ENCODE measurements at regions not wholly inside any gene's neighbourhood (a gene's known extent, or its start where the extent isn't known, plus 50 kb on each side); places are given as distances from the start of the nearest gene placed in this dataset.

GRCh38 chr10:75347186-75347585 is 54.4 kb downstream of the ZNF503 start:
- no peak for DNase-seq

DNA sequence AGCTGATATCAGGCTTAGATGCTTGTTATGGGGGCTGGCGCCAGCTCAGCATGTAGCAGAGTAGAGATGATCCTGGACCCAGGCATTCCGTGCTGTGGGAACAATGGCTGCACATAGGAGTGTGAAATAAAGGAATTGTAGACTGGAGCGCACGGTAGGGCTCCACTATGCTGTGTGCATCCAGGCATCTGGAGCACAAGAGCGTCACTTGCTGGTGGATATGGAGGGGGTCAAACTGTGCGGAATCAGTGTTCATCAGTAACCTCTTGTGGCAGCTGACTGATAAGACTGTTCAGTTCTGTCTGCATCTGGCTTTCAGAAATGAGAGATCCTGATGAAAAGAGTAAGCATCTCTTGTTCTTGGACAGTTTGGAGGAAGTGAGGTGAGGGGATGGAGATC is 55.8 kb downstream of the ZNF503 start:
- DNase-seq, result no peak

GRCh38 chr10:75344170-75344569 is 57.4 kb downstream of the ZNF503 start:
- no peak for DNase-seq

DNA sequence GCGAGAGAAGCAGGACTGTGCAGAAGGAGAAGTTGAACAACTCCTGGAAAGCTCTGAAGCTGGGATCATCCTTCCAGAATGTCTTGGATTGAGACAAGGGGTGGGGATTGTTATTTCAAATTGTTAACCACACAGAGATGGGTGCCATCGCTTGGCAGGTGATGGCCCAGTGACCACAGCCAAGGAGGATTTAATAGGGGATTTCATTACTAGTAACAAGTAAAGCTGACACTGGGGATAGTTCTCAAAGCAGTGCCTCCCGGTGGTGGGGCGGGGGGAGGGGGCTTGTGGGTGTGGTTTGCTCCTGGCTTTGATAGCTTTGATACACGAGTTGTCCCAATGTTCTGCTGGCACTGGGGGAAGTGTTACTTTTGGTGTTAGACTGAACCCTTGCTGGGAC is 59.2 kb downstream of the ZNF503 start:
- DNase-seq, result no peak

GRCh38 chr10:75335983-75336382 is 65.6 kb downstream of the ZNF503 start:
- DNase-seq, result no peak

GRCh38 chr10:75335191-75335590 is 66.4 kb downstream of the ZNF503 start:
- no peak for DNase-seq

GRCh38 chr10:75334720-75335119 is 66.8 kb downstream of the ZNF503 start:
- DNase-seq, result no peak

- DNase-seq, result no peak
These were observed 69.5 kb downstream of the ZNF503 start for GRCh38 chr10:75332081-75332480.

DNA sequence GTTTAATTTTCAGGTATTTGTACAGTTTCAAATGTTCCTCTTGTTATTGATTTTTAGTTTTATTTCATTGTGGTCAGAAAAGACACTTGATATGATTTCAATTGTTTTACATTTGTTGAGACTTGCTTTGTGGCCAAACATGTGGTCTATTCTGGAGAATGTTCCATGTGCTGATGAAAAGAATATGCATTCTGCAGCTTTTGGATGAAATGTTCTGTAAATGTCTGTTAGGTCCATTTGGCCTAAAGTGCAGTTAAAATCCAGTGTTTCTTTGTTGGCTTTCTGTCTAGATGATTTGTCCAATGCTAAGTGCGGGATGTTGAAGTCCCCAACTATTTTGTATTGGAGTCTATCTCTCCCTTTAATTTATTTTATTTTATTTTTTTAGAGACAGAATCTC is 70.5 kb downstream of the ZNF503 start:
- no peak for DNase-seq

- no peak for DNase-seq
These were observed 72.3 kb downstream of the ZNF503 start for GRCh38 chr10:75329190-75329745.

DNA sequence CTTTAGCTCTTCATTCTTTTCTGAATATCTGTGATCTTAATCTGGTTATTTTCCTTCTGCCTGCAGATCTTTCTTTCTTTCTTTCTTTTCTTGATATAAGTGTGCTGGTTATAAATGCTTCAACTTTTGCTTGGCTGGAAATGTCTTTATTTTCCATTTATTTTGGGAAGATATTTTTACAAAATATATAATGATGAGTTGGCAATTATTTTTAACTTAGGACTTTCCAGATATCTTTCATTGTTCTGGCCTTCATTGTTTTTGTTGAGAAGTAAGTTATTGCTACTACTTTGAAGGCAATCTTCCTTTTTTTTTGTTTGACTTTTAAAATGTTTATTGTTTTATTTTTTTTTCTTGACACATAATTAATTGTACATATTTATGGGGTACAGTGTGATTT is 75.3 kb downstream of the ZNF503 start:
- DNase-seq, result no peak

GRCh38 chr10:75319274-75319673 is 82.3 kb downstream of the ZNF503 start:
- DNase-seq, result no peak

DNA sequence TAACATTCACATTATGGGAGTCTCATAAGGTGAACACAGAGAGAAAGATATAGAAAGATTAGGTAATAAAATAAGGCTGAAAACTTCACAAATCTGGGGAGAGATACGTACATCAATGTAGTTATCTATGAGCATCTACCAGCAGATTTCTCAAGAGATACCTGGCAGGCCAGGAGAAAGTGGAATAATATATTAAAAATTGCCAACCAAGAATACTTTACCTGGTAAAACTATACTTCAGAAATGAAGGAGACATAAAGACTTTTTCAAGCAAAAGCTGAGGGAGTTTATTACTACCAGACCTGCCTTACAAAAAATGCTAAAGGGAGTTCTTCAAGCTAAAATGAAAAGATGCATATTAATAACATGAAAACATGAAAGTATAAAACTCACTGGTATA is 78.8 kb upstream of the COMTD1 start:
- DNase-seq, result no peak

- no peak for DNase-seq
These were observed 76.7 kb upstream of the COMTD1 start for GRCh38 chr10:75312440-75312839.

- no peak for DNase-seq
These were observed 69.9 kb upstream of the COMTD1 start for GRCh38 chr10:75305675-75306074.

DNA sequence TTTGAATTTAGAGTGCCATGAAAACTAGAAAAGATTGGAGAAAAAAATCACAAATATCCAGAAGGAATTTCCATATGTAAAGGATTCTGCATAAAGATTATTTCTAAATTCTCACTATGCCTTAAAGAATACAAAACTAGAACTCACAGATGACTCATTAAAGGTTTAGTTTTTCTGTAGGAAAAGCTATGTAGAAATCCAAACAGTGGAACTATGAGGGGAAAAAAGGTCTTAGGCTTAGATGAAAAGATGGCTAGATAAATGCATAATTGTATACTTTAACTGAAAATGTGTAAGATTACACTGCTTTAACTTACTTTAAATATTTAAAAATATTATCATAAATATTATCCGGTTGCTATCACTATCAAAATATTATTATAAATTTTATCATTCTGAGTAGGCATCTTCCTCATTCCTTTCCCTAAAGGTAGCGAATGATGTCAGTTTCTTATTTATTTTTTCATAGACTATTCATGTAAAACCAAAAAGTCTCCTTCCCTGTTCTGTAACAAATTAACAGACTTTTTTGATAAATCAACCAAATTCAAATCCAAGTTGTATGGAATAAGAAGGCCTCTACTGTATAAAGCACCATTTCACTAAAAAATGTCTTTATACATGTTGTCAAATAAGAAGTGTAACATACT is 69.1 kb upstream of the COMTD1 start:
- DNase-seq, result no peak

GRCh38 chr10:75304313-75304712 is 68.6 kb upstream of the COMTD1 start:
- no peak for DNase-seq

DNA sequence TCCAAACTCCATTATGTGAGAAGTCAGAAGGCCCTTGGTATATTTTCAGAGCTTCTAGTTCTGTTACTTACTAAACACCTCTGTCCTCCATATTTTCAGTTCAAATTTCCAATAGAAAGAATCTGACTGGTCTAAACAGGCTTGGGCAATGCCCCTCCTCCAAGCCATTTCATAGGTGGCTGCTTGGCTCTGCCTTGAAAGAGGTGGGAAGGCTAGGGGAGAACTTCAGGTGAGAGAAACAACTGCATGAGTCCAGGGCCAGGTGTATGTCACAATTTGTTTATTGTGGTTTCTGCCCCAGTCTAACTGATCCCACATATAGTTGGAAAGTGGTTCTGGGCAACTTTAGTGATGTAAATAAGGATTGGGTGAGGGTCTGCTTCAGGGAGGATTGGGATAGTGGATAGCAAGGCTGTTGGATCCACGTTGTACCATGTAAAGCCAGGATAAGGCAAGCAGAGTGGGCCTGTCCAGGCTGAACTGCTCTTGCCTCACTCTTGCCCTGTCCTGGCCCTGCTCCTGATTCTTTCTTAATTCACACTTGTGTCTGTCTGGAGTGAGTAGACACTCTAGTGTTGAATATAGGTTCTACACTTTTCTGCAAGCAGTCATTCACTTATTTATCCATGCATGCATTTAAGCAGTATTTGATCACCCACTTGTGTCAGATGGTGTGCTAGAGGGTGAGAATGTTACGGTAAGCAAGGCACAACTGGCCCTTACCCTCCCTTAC is 67.5 kb upstream of the COMTD1 start:
- no peak for DNase-seq

- DNase-seq, result no peak
These were observed 66.3 kb upstream of the COMTD1 start for GRCh38 chr10:75302029-75302428.

DNA sequence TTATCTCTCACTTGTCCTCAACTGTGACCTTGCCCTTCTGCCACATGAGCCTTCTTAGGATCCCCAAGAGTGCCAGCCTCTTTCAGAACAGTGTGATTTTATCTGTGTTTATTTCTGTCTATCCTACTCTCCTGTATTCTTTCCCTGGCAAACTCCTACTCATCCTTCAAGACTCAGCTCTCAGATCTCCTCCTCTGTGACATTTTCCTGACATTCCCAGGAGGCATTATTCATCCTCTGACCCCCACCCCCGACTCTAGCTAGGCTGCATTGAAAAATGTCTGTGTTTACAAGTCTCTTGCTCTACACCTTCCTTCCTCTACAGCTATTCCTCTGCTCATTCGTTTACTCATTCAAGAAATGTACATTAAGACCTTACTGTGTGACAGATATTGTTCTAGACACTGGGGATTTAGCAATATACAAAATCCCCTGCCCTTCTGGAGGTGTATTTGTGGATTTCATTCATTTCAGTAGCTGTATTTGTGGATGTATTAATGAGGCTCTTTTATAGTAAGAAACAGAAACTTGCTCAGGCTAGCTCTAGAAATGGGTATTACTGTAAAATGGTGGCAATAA is 61.4 kb upstream of the COMTD1 start:
- DNase-seq, result no peak

- no peak for DNase-seq
These were observed 60.2 kb upstream of the COMTD1 start for GRCh38 chr10:75295868-75296441.

DNA sequence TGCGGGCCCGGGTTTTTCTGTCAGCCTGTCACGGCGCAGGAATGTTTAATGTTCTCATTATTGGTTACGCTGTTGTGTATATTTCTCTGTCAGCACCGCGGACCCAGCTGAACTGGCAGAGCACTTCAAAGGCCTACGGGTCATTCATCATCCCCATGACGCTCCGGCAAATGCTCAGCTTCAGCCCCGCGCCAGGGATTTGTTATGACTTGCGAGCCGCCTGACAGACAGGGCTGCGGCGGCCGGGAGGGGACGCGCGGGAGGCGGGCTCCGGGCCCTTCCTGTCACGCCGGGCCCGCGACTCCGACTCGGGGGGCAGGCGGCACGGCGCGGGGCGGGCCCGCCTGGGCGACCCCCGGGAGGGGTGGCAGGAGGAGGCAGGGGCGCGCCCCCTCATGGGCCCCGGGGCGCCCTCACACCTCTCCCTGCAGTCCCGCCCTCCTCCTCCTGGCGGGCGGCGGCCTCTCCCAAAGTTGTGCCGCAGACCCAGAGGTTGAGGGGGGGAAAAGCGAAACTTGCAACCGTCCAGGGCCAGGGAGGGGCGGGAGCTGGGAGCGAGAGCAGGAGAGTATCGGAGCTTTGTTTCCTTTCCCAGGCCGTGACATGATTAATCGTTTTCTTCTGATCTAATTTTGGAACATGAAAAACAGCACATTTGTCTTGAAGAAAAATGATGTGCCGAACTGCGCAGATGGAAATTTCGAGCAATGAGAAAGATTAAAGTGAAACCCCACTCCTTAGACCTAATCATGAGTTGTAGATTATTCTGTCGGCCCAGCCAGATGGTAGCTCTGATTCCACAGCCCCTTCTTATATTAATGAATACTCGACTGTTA is 59.3 kb upstream of the COMTD1 start:
- peak; percentile 21 for DNase-seq

DNA sequence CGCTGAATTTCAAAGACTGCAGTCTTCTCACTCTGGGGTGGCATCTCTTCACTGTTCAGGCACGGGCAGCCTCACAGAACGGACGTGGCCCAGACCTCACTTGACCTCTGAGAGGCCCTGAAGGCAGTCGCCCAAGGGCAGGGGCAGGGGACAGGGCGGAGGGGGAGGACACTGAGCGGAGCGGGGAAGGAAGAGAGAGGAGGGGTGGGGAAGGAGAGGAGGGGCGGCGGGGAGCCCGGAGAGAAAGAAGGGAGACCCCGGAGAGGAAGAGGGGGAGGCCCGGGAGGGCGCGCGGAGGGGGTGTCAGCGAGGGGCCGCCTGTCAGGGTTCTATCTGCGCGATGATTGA is 58.7 kb upstream of the COMTD1 start:
- no peak for DNase-seq

Measured in NCI-H748 treated with DMSO at 0.1 percent for 48 hours (cell line).